ENCODE measurements at regions not wholly inside any gene's neighbourhood (a gene's known extent, or its start where the extent isn't known, plus 50 kb on each side); places are given as distances from the start of the nearest gene placed in this dataset.

DNA sequence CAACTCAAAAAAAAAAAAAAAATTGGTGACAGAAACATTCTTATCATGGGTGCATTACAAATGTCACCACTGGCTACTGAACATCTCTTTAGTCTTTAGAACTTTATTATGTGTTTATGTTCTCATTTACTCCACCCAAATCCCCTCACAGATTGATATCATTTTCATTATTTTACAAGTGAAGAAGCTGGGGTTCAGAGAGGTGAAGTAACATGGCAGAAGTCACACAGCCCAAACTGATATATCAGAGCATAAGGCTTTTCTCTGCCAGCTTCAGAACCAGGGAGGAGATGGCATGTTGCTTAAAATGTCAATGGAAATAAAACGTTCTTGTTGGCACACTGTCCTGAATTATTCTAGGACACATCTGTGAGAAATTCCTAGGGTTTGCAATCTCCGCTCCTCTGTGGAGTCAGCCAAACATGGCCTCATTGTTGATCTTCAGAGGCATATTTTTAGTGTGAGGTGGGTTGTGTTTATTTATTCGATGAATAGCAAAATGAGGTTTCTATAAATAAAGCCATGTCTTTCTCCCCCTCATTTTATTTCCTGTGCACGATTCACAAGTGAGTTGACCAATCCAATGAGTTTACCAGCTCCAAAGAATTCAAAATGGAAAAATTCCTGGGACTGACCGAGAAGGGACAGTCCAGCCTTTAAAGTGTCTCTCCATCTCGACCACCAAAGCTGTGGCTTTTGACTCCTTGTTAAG, 72.9 kb upstream of the ANO1 start:
- no peak for DNase-seq

DNA sequence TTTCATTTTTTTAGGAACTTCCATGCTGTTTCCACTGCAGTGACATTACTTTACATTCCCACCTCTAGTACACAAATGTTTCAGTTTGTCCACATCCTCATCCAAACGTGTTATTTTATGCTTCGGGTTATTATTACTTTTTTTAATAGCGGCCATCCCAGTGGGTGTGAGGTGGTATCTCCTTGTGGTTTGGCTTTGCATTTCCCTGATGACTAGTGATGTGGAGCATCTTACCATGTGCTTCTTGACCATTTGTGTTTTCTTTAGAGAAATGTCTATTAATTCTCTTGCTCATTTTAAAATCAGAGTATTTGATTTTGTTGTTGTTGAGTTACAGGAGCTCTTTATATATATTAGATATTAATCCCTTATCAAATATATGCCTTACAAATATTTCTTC, 70.3 kb upstream of the ANO1 start:
- DNase-seq, result no peak

DNA sequence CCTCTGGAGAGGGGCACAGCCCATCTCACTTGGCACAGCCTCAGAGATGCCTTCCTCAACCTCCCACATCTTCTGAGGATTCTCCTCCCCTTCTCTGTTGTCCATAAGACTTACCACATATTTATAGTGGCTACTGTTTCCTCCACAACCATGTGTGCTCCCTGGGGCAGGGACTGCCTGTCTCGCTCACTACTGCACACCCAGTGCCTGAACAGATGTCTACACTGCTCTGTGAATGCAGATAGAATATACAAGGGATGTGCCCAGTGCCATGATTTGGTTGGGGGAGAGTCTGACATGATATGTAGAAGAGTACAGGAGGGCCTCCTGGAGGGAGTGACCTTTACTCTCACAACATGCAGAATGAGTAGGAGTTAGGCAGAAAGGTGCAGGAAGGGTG, 67.3 kb upstream of the ANO1 start:
- DNase-seq, result no peak

DNA sequence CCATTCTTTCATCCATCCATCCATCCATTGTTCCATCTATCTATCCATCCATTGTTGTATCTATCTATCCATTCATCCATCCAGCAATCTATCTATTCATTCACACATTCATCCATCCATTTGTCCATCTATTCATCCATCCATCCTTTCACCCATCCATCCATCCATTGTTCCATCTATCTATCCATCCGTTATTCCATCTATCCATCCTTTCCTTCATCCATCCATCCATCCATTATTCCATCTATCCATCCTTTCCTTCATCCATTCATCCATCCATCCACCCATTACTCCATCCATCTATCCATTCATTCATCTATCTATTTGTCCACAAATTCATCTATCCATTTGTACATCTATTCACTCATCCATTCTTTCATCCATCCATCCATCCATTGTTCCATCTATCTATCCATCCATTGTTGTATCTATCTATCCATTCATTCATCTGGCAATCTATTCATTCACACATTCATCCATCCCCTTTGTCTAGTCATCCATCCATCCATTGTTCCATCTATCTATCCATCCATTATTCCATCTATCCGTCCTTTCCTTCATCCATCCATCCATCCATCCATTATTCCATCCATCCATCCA, 65.9 kb upstream of the ANO1 start:
- DNase-seq, result no peak

GRCh38 chr11:70014291-70014690, 63.8 kb upstream of the ANO1 start:
- no peak for DNase-seq

- DNase-seq, result no peak
These were observed 61.3 kb upstream of the ANO1 start for GRCh38 chr11:70016666-70017367.

- DNase-seq, result no peak
These were observed 59.3 kb upstream of the ANO1 start for GRCh38 chr11:70018816-70019215.

DNA sequence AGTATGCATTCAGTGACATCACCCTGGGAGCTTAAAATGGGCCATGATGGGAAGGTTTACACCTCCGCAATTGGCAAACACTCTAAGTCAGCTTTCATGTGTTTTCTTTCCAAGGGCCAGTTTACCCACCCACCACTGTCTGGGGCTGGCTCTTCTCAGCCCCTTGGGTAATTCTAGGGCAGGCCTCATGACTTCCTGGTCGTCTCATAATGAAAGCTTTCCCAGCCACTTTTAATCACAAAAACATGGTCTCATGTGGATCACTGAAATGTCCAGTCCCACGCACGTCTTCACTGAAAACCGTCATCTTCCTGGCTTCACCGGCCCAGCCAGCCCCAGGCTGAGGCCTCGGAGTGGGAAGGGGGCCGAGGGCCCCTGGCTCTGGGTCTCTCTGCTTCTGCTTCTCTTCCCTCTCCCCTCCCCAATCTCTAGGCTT, 58.5 kb upstream of the ANO1 start:
- DNase-seq, result no peak

DNA sequence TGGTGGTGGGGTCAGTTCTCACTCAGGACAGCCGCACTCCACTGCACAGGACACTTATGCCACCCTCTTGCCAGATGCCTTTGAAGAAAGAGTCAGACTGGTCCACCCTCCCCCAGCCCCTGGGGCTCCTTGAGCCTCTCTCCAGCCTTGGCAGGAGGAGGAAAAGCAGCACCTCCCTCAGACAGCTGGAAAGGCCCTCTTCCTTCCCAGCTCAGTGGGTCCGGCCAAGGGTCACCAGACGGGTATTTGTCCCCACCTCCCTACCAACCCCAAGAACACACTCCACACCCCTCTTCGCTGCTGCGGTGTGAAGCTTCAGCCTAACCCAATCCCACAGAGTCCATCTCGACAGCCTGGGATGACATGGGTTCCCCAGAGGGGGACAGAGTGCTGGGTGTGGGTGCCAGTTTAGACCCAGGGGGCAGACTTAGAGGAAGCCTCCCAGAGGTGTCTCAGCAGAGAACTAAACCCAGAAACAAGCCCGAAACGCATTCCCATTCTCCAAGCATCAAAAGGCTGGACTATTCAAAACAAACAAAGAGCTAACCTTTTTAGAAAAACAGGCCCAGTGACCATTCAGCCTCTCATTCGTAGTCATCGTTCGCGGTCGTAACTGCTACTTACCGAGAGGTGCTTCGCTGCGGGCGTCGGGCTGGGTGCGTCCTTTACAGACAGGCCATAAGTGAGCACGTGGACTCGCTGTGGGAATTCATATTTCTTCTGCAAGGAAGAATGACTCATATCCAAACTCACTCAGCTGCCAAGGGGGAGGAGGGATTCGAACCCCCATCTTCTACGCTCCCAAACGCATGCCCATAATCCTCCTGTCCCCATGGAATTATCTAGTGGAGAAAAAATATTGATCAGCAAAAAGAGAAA, 57.5 kb upstream of the ANO1 start:
- DNase-seq, result no peak

DNA sequence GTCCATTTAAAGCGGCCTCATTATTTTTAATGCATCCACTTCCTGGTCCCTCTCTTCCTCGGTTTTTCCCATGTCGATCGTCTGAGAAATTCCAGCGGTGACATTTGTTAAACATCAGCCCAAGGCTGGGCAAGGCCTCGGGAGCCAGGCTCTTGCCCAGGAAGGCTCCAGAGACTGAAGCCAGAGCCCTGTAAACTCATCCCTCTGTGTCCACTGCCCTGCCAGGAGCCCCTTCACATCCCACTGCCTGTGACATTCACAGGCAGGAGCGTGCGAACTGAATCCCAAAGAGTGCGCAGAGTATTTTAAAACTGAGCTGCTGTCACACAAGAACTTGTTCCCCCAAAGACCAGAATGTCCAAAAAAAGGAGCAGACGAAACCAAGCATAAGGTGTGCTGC, 56.5 kb upstream of the ANO1 start:
- no peak for DNase-seq

DNA sequence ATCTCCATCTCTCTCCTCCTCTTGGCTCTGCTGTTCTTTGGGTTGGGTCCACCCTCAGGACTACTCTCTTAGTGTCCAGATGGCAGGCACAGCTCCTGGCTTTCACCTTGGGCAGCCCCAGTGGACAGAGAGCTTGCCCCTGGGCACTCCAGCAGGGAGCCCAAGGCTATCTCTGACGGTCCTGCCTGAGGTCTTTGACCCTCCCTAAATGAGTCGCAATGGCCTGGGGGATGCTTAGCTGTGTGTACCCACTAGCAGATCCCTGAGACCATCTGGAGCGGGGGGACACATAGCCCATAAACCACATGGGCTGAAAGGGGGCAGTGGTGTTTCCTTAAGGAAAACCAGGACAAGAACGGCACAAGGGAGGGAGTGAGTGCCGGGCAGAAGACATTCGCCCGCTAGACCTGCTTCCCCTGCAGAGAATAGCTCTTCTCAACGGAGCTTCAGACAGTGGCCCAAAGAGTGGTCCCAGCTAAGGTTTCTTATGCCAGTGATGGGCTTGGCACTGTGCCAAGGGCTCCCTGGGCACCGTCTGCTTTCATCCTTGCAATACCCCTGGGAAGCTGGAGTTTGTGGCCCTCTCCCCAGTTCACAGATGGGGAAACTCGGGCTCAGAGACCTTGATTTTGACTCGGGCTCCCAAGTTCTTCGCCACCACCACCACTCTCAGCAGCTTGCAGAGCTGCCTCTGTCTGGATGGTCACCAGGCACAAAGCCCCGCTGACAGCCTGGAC, 53.9 kb upstream of the ANO1 start:
- DNase-seq, result no peak

DNA sequence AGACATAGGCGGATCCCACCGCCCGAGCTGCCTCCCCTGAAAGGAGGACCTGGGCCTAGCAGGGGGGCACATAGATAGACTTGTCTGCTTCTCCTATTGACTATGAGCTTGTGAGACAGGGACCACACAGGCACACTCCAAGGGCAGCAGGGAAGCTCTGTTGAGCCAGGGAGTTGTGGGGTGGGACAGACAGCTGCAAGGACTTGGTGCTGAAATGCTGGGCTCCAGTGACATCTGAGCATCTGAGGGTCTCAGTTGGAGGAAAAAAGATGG, 53.4 kb upstream of the ANO1 start:
- no peak for DNase-seq

DNA sequence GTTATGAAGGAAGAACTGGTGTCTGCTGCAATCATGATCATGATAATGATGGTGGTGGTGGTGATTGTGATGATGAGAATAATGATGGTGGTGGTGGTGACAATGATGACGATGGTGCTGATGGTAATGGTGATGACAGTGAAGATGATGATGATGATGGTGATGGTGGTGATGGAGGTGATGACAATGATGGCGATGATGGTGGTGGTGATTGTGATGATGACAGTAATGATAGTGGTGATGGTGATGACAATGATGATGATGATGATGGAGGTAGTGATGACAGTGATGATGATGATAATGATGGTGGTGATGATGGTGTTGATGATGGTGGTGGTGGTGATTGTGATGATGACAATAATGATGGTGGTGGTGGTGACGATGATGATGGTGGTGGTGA, 52.8 kb upstream of the ANO1 start:
- DNase-seq, result no peak

- DNase-seq, result no peak
These were observed 52.1 kb upstream of the ANO1 start for GRCh38 chr11:70026012-70026411.

DNA sequence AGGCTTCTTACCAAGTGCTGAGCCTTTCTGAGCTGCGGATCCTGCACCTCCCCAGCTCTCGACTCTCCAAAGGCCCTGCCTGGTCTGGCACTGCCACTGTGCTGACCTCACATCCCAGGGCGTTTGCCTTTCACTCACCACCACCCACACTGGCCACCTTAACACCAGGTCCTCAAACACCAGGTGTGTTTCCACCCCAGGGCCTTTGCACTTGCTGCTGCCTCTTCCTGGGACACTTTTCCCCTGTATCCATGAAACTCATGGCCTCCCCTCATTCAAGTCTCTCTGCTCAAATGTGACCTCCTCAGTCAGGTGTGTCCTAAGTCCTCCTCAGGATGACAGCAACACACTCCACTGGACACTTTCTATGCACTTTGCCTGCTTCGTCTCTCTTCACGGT, 51.4 kb upstream of the ANO1 start:
- no peak for DNase-seq

DNA sequence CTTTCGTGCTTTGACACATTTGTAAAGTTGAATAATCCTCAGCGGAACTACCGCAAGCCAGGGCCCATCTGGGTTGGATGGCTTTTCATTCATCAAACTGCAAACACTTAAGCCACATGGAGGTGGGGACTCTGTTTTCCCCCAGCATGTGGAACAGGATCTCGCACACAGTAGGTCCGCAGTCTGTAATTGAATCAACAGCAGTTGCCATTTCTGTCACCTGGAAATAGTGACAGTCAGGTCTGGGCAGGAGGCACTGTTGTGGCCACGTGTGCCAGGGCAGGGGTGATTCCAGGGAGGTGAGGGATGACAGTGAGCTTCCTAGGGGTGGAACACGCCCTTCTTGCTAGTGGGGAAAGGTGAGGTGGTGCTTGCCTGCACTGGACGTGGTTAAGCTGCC, 50.7 kb upstream of the ANO1 start:
- DNase-seq, result peak in 1 of 2 donors; percentile 5

- peak in 1 of 2 donors; percentile 1 for DNase-seq
These were observed 49.8 kb upstream of the ANO1 start for GRCh38 chr11:70028147-70028855.
